D341Med (cell line): ENCODE measurements at regions not wholly inside any gene's neighbourhood (a gene's known extent, or its start where the extent isn't known, plus 50 kb on each side); places are given as distances from the start of the nearest gene placed in this dataset.
A peak's percentile ranks its signal among the peaks of the same experiment; 100 is the strongest.

ENCODE experiments used
- DNase-seq: peaks from one replicate; pipeline ENCODE4 v3.0.0; 2012; ENCODE audit warnings: low spot score

GRCh38 chr14:38505973-38506249 lies 250.0 kb upstream of the CLEC14A start:
- DNase-seq: no peak

DNA sequence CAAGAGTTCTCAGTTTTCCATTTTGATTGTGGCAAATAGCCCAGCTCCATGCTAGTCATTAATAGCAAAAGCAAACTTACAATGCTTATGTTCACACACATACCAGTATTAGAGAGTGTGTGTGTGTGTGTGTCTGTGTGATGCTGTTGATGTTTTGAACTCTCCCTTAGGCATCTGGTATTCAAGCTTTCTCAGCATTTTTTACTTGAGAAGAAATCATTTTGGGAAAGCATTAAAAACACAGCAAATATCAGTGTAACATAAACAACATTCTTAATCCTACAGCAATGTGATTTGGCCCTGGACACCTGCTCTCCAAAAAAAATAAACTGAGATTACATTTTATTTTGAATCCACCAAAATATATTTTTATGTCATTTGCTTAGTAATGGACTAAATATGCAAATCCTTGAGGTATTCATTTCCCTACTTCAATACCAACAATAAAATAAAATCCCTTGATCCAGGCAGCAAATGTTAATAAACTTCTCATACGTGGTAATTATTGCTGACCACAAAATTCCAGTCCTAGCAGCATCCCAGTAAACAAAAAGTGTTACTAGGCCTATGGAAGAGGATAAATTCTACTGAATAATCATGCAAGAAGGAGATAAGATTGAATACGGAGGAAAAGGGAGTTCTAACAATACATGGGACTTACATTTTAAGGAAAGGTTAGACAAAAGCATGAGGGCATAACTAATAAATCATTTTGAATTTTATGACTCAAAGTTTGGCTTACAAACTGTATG lies 249.5 kb upstream of the CLEC14A start:
- no peak for DNase-seq

- no peak for DNase-seq
These were observed 248.3 kb upstream of the CLEC14A start for GRCh38 chr14:38504175-38504574.

- no peak for DNase-seq
These were observed 246.3 kb upstream of the CLEC14A start for GRCh38 chr14:38502239-38502638.

DNA sequence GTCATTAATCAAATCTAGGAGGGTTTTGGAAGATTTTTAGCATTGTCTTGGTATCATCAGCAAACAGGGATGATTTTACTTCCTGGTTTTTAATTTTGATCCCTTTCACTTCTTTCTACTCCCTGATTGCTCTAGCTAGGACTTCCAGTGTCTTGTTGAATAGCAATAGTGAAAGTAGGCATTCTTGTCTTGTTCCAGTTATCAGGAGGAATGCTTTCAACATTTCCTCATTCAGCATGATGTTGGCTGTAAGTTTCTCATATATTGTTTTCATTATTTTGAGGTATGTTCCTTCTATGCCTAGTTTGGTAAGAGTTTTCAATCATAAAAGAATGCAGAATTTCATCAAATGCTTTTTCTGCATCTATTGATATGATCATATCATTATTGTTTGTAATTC lies 244.2 kb upstream of the CLEC14A start:
- no peak for DNase-seq

DNA sequence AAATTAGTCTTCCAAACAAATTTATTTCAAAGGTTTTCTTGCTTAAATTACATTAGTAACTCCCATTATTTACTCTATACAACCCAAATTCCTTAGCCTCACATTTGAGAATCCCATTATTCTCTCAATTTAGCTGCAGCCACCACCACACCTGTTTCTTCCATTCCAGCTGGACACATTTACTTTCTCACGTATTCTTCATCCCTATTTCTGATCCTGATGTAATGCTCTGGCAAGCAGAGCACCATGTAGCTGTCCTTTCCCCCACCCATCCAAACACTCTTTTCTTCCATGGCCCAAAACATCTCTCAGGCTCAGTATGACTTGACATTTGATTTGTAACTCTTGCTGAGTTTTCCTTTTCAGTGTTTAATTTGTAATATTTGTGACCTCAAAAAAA lies 240.2 kb upstream of the CLEC14A start:
- DNase-seq: no peak

GRCh38 chr14:38490273-38490672 lies 234.4 kb upstream of the CLEC14A start:
- no peak for DNase-seq

DNA sequence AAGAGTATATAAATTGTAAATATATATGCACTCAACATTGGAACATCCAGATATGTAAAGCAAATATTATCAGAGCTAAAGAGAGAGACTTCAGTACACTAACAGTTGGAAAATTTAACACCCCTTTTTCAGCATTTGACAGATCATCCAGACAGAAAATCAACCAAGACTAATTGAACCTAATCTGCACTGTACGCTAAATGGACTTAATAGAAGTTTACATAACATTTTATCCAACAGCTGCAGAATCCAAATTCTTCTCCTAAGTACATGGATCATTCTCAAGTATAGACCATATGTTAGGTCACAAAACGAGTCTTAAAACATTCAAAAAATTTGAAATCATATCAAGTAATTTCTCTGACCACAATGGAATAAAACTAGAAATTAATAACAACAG lies 229.1 kb upstream of the CLEC14A start:
- DNase-seq: no peak

GRCh38 chr14:38481952-38482678 lies 226.2 kb upstream of the CLEC14A start:
- no peak for DNase-seq

DNA sequence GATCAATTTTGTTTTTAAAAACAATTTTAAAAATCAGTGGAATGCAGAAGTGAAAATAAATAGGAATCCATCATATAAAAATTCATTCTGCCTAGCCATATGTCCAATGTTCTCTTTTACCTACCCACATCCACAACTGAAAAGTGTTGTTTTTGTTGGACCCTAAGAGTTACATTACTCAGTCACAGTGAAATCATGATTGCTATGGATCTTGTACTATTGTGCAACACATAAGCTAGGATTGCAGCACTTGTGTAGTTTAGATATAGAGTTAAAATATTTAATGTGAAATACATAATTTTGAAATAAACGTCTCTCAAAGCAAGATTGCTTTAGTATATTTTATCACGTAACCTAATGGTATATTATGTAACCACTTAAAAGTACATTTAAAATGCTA lies 213.3 kb upstream of the CLEC14A start:
- DNase-seq: no peak

GRCh38 chr14:38442208-38442607 lies 186.3 kb upstream of the CLEC14A start:
- DNase-seq: no peak

GRCh38 chr14:38432186-38432585 lies 176.3 kb upstream of the CLEC14A start:
- DNase-seq: no peak

DNA sequence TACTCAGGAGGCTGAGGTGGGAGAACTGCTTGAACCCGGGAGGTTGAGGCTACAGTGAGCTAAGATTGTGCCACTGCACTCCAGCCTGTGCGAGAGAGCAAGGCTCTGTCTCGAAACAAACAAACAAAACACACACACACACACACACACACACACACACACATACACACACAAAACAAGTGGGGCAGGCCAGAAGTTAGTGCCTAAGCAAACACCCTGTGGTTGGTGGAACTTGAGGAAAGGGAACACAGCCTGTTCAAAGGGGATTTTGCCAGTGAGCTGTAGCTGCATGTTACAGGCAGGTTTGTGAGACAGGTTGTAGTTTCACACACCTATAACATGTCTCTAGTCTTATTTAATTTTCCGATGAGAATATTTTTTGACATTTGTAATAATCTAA lies 175.3 kb upstream of the CLEC14A start:
- no peak for DNase-seq

DNA sequence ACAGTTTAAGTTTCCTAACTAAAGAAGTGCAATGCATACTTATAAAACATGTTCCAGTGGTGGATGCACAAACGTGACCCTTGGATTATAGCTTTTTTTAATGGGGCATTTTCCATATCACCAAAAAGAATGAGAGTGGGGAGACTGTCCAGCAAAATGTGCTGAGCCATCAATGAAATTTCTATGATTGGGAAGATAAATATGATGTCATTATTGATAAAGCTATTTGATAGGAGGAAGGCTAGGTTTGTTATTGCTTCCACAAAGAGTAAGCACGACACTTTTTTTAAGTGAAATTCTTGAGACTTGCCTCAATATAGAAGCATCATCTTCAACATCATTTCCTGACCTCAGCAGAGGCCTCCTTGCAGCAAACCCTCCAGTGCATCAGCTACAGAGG lies 174.6 kb upstream of the CLEC14A start:
- DNase-seq: no peak

DNA sequence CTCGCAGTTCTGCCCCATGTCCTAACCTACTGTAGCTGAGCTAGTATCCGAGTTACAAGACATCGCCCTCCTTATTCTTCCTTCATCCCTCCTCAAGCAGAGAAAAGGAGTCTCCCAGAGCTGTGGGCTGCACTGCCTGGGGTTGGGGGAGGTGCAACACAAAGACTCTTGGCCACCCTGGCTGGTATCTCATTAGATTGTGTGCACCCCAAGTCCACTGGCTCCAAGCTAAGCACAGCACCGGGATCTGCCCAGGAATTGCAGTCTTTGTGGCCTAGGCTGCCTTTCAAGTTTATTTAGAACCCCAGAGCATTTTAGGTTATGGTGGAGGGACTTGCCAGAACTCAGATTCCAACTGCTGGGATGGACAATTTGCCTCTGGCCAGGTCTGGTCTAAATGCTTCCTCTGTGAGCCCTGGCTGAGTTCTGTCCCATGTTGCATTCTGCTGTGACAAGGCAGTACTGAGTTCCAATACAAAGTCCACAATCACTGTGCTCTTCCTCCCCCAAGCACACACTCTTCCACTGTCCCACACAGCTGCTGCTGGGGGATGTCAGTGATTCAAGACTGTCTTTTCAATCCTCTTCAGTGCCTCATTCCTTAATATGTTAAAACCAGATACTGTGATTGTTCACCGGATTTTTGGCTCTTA lies 169.6 kb upstream of the CLEC14A start:
- DNase-seq: no peak

- no peak for DNase-seq
These were observed 164.2 kb upstream of the CLEC14A start for GRCh38 chr14:38420048-38420447.

DNA sequence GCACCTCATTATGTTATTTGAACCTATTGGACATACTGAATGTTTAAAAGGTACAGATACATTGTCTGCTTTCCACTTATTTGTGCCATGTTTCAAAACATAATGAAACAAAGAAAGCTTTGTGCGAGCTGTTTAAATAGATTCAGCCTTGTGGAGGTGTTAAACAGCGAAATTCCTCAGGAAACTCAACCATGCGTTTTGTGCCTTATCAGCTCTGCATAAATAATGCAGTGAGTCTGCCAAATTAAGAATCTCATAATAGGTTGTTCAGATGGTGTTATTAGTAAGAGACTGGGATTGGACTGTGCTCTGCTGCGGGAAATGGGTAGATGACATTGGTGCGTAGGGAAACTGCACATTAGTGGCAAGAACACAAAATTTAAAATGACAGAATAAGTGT lies 163.7 kb upstream of the CLEC14A start:
- DNase-seq: no peak

- no peak for DNase-seq
These were observed 156.8 kb upstream of the CLEC14A start for GRCh38 chr14:38412654-38413053.

GRCh38 chr14:38410442-38410841 lies 154.5 kb upstream of the CLEC14A start:
- no peak for DNase-seq

- DNase-seq: no peak
These were observed 153.3 kb upstream of the CLEC14A start for GRCh38 chr14:38409071-38409705.

- peak; percentile 41 for DNase-seq
These were observed 150.2 kb upstream of the CLEC14A start for GRCh38 chr14:38405851-38406635.

DNA sequence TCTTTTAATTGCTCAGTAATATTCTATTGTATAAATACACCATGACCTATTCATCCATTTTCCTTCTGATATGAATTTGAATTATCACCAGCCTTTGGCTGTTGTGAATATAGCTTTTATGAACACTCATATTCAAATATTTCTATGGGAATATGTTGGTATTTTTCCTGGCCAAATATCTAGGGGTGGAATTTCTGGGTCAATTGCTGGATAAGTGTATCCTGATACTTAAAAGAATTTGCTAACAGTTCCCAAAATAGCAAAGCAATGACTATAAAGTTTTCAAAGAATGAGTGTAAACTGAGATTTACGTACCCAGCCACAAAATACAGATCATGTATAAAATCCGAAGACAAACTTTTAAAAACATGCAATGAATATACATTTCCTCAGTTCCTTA lies 148.7 kb upstream of the CLEC14A start:
- no peak for DNase-seq
